ENCODE measurements at regions not wholly inside any gene's neighbourhood (a gene's known extent, or its start where the extent isn't known, plus 50 kb on each side); places are given as distances from the start of the nearest gene placed in this dataset.

DNA sequence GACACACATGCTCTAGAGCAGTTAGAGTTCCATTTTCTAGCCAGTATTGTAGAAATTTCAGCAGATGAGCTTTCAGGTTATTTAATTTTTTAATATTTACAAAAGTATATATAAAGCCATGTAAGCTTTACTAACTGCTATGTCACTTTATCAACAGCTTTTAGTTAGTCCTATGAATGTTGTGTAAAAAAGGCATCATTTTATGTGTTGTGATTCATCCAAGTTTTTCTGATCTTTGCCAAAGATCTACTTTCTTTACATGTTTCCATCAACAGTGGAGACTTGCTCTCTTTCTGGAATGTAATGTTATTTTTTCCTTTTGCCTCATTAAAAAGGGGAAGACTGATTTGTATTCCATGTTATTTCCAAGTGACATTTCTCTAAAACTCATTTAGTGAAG is 125.2 kb upstream of the TFPI start:
- in situ Hi-C loops (cut with MboI; ENCODE audit: low sequenced_read_pairs in 4 of 4) (no loop called here), intact Hi-C loops (cut with DNase I; ENCODE audit: low total_unique reads) (no loop called here)
- H3K27ac ChIP-seq, result no peak overlapping the region
- DNase-seq, result no peak
- no peaks in the 10 kb centered on the region for H3K4me1 ChIP-seq
- H3K4me3 ChIP-seq, result no peak overlapping the region
- H3K9me3 ChIP-seq, result no peaks in the 10 kb centered on the region
- H3K27me3 ChIP-seq, result no peaks in the 10 kb centered on the region
- TF ChIP-seq, protein P1, sequence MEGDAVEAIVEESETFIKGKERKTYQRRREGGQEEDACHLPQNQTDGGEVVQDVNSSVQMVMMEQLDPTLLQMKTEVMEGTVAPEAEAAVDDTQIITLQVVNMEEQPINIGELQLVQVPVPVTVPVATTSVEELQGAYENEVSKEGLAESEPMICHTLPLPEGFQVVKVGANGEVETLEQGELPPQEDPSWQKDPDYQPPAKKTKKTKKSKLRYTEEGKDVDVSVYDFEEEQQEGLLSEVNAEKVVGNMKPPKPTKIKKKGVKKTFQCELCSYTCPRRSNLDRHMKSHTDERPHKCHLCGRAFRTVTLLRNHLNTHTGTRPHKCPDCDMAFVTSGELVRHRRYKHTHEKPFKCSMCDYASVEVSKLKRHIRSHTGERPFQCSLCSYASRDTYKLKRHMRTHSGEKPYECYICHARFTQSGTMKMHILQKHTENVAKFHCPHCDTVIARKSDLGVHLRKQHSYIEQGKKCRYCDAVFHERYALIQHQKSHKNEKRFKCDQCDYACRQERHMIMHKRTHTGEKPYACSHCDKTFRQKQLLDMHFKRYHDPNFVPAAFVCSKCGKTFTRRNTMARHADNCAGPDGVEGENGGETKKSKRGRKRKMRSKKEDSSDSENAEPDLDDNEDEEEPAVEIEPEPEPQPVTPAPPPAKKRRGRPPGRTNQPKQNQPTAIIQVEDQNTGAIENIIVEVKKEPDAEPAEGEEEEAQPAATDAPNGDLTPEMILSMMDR (IDR thresholded peaks at IDR 0.05 in 4 of 5, conservative IDR thresholded peaks at IDR 0.05 in 1 of 5), result no peak
- no peak for TF ChIP-seq POLR2A (IDR thresholded peaks at IDR 0.05)
- no peak for ATAC-seq
- H3K36me3 ChIP-seq, result no peaks in the 10 kb centered on the region

DNA sequence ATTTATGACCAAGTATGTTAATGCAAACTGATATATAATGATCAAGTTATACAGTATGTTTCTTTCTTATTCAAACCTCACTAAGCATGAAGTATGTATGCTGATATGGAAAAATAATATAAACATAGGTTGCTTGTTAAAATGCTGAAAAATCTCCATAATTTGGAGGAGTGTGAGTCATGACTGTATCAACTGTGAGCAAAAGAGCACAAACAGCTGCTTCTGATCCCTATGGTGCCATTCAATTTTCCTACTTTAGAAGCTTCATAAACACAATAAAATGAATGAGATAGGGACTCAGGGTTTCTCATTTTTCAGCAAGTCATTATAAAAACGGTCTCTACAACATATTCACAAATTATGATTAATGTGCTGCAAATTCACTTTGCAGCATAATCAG is 129.9 kb upstream of the TFPI start:
- H3K27me3 ChIP-seq, result no peaks in the 10 kb centered on the region
- DNase-seq (no peak), ATAC-seq (no peak)
- H3K4me3 ChIP-seq, result no peak overlapping the region
- no peaks in the 10 kb centered on the region for H3K4me1 ChIP-seq
- H3K36me3 ChIP-seq, result no peaks in the 10 kb centered on the region
- TF ChIP-seq, protein P1 (IDR thresholded peaks at IDR 0.05 in 4 of 5, conservative IDR thresholded peaks at IDR 0.05 in 1 of 5), result no peak
- no peak for TF ChIP-seq POLR2A (IDR thresholded peaks at IDR 0.05)
- intact Hi-C loops (cut with DNase I; ENCODE audit: low total_unique reads), result no loop called here
- H3K9me3 ChIP-seq, result no peaks in the 10 kb centered on the region
- in situ Hi-C loops (cut with MboI; ENCODE audit: low sequenced_read_pairs in 4 of 4), result no loop called here
- no peak overlapping the region for H3K27ac ChIP-seq

DNA sequence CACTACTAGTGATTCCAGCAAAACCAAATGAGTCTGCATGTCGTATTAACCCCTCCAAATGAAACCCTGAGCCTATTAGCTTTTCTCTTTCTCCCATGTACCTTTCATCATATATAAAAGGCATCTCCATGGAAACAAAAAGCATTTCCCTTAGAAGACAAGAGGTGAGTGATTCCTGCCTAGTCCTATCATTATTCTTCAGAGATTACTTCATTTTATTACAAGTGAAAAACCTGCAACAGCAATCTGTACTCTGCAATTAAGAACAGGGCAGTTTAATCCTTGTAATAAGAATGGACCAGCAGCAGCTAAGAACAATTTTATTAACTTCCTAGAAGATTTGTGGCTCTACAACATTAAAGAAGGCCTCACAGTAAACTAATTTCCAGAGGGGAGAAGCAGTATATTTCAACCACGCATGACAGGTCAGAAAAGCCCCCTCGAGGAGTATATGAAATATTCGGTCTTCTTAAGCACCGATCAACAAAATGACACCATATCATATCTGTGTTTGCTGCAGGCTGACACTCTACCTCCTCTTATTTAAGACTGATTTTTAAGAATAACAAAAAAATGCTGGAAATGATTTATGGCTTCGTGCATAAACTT is 132.3 kb upstream of the TFPI start:
- in situ Hi-C loops (cut with MboI; ENCODE audit: low sequenced_read_pairs in 4 of 4), result no loop called here
- TF ChIP-seq, protein P1 (IDR thresholded peaks at IDR 0.05 in 4 of 5, conservative IDR thresholded peaks at IDR 0.05 in 1 of 5), result no peak
- TF ChIP-seq POLR2A (IDR thresholded peaks at IDR 0.05), result no peak
- DNase-seq (no peak), ATAC-seq (no peak)
- H3K27me3 ChIP-seq, result no peaks in the 10 kb centered on the region
- no peak overlapping the region for H3K27ac ChIP-seq
- H3K4me3 ChIP-seq, result no peak overlapping the region
- intact Hi-C loops (cut with DNase I; ENCODE audit: low total_unique reads), result no loop called here
- no peaks in the 10 kb centered on the region for H3K36me3 ChIP-seq
- no peaks in the 10 kb centered on the region for H3K9me3 ChIP-seq
- H3K4me1 ChIP-seq, result no peaks in the 10 kb centered on the region

DNA sequence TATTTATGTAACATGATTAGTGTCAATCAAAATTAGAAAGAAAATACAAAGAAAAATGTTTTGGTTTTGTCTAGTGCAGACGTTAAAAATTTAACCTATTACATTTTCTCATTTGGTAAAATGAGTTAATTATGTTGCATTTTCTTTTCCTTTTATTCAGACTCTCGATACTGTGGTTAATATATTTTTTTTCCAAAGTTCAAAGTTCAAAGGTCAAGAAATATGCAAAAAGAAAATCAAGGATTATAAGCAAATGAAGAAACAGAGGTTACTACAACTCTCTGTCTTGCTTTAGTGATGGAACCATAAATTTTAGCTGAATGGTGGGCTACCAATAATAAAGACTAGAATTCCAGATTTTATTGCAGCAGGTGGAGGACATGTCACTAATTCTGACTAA is 133.3 kb upstream of the TFPI start:
- no peak for TF ChIP-seq POLR2A (IDR thresholded peaks at IDR 0.05)
- TF ChIP-seq, protein P1 (IDR thresholded peaks at IDR 0.05 in 4 of 5, conservative IDR thresholded peaks at IDR 0.05 in 1 of 5), result no peak

DNA sequence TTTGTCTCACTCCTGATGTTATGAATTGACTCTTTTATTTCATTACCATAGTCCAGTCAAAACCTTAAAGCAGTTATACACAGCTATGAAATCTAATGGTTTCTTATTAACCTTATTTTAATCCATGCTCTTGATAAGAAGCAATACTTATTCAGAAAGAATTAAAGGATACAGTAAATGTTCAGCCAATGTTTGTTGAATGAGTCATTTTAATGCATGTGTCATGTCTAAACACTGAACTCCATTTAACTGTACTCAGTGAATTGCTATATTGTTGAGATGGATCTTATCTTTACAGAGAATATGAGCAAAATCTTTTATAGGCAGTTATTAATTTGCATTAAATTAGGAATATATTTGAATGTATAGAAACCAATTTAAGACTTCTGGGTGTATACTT is 135.1 kb upstream of the TFPI start:
- ATAC-seq (no peak), DNase-seq (no peak)
- intact Hi-C loops (cut with DNase I; ENCODE audit: low total_unique reads), result no loop called here
- in situ Hi-C loops (cut with MboI; ENCODE audit: low sequenced_read_pairs in 4 of 4), result no loop called here
- no peaks in the 10 kb centered on the region for H3K4me1 ChIP-seq
- H3K4me3 ChIP-seq, result no peak overlapping the region
- H3K9me3 ChIP-seq, result no peaks in the 10 kb centered on the region
- TF ChIP-seq POLR2A (IDR thresholded peaks at IDR 0.05), result no peak
- TF ChIP-seq, protein P1 (IDR thresholded peaks at IDR 0.05 in 4 of 5, conservative IDR thresholded peaks at IDR 0.05 in 1 of 5), result no peak
- no peak overlapping the region for H3K27ac ChIP-seq
- H3K27me3 ChIP-seq, result no peaks in the 10 kb centered on the region
- H3K36me3 ChIP-seq, result no peaks in the 10 kb centered on the region

More for the DNA sequence above, 133.3 kb upstream of the TFPI start:
- no peaks in the 10 kb centered on the region for H3K36me3 ChIP-seq
- intact Hi-C loops (cut with DNase I; ENCODE audit: low total_unique reads) (no loop called here), in situ Hi-C loops (cut with MboI; ENCODE audit: low sequenced_read_pairs in 4 of 4) (no loop called here)
- no peak overlapping the region for H3K4me3 ChIP-seq
- H3K27me3 ChIP-seq, result no peaks in the 10 kb centered on the region
- H3K9me3 ChIP-seq, result no peaks in the 10 kb centered on the region
- DNase-seq, result no peak
- no peak for ATAC-seq
- no peak overlapping the region for H3K27ac ChIP-seq
- H3K4me1 ChIP-seq, result no peaks in the 10 kb centered on the region

Data from gastrocnemius medialis (tissue), 4 donors.